ENCODE measurements at regions not wholly inside any gene's neighbourhood (a gene's known extent, or its start where the extent isn't known, plus 50 kb on each side); places are given as distances from the start of the nearest gene placed in this dataset.

DNA sequence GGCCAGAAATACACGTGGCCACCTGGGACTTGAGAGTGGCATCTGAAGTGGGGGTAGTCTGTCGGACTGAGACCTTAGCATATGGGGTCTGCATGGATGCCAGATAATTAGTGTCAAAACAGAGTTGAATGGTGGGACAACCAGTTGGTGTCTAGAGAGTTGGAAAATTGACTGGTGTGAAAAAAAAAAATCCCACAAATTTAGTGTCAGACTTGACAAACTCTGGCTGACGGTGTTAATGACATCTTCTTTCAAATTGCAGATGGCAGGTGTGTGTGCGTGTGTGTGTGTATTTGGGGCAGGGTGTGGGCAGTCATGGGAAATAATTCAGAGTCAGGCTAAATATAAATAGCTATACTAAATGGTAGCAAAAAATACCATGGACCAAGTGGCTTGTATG lies 365.4 kb upstream of the RGPD4 start:
- no peak for TF ChIP-seq SMAD1 (IDR thresholded peaks at IDR 0.05; ENCODE audit: low read depth, low read length, partially characterized antibody)
- TF ChIP-seq SPI1 (IDR thresholded peaks at IDR 0.05; ENCODE audit: borderline replicate concordance, low read depth, low read length), result no peak
- no peak for TF ChIP-seq SRF (CRISPR knock-in tag; IDR thresholded peaks at IDR 0.05)
- TF ChIP-seq CHD4 (IDR thresholded peaks at IDR 0.05; ENCODE audit: insufficient read depth, insufficient replicate concordance, low read depth, low read length, poor library complexity, severe bottlenecking), result no peak
- no peak for TF ChIP-seq POLR2A (conservative IDR thresholded peaks at IDR 0.05)
- TF ChIP-seq PHTF2 (CRISPR knock-in tag; IDR thresholded peaks at IDR 0.05), result no peak
- no peak for TF ChIP-seq EHMT2 (IDR thresholded peaks at IDR 0.05)
- TF ChIP-seq RFX5 (IDR thresholded peaks at IDR 0.05; ENCODE audit: low read depth, low read length), result no peak
- TF ChIP-seq ZNF57 (CRISPR knock-in tag; IDR thresholded peaks at IDR 0.05), result no peak
- TF ChIP-seq, protein P1, sequence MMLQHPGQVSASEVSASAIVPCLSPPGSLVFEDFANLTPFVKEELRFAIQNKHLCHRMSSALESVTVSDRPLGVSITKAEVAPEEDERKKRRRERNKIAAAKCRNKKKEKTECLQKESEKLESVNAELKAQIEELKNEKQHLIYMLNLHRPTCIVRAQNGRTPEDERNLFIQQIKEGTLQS (IDR thresholded peaks at IDR 0.05), result no peak
- TF ChIP-seq, protein P1 (CRISPR knock-in tag; conservative IDR thresholded peaks at IDR 0.05), result no peak
- no peak for TF ChIP-seq ZNF707 (CRISPR knock-in tag; conservative IDR thresholded peaks at IDR 0.05)

All from K562 (cell line).